Kidney capillary endothelial cell (primary cell): ENCODE measurements at regions not wholly inside any gene's neighbourhood (a gene's known extent, or its start where the extent isn't known, plus 50 kb on each side); places are given as distances from the start of the nearest gene placed in this dataset.
"Not testable (repeated sequence)": the region's sequence is repeated elsewhere in the genome, so short reads cannot be mapped to it uniquely, and the experiment has no call there.

Experiments
- DNase-seq: peaks from one replicate; pipeline ENCODE4 v3.0.0-alpha.2; 2018; ENCODE audit warnings: low spot score

DNA sequence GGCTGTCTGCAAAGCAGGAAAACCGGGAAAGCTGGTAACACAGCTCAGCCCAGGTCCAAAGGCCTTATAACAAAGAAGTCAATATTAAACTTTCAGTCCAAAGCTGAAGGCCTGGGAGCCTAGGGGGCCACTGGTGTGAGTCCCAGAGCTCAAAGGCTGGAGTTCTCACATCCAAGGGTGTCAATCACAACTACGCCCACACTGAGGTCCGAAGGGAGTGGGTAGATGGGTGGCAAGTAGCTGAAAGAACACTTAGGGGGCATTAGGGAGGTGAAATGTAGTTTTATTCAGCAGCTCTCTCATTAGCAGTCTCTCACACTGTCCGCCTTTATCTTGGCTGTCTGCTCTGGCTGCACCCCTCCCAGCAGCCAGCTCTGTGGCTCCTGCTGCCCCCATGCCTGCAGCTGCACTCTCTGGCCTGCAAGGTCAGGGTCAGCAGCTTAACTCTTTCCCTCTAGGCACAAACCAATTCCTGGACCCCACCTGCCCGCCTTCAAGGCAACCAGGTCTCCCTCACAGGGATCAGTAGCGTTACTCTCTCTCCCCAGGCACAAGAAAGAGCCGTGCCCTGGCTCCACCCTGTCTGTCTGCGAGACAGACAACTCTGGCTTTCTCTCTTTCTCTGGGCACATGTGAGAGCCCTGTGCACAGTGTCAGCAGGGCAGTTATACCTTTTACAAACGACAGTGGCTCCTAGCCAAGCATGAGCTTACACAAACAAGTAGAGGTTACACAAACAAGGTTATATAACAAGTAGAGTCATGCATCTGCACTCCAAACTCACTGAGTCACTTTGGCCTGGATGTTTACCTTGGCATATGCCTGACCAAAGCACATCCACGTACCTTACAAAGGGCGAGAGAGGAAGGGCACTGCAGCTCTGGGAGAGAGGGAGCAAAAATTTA lies 249.4 kb upstream of the PCDH20 start:
- DNase-seq, result no peak

- no peak for DNase-seq
These were observed 238.8 kb upstream of the PCDH20 start for GRCh38 chr13:61654481-61654880.

DNA sequence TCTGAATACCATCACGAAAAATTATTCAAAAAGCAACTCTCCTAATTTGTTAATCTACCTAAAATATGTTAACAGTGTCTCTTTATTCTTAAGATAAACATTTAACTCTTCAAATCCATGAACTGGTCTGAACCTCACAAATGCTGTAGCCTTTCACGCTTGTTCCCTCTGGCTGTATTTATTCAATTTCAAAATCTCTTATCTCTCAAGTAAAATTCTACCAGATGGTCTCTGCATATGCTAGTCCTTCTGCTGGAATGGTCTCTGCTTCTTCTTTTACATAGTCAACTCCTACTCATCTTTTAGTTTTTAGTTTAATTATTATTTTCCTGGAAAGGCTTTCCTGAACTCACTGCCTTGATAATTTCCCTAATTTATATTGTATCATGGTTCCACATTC lies 232.9 kb upstream of the PCDH20 start:
- DNase-seq, result no peak

GRCh38 chr13:61612192-61612591 lies 196.5 kb upstream of the PCDH20 start:
- no peak for DNase-seq

DNA sequence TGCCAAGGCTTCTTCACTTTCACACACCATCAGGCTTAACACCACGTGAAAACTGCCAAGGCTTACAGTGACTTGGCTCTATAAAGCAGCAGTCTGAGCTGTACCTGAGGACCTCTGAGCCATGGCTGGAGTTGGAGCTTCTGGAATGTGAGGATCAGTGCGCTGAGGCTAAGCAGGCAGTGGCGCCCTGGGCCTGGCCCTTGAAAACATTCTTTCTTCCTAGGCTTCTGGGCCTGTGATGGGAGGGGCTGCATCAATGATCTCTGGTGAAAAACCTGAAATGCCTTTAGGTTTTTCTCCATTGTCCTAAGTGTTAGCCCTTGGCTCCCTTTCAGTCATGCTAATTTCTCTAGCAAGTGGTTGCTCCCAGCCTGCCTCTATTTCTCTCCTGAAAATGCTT lies 192.5 kb upstream of the PCDH20 start:
- no peak for DNase-seq

DNA sequence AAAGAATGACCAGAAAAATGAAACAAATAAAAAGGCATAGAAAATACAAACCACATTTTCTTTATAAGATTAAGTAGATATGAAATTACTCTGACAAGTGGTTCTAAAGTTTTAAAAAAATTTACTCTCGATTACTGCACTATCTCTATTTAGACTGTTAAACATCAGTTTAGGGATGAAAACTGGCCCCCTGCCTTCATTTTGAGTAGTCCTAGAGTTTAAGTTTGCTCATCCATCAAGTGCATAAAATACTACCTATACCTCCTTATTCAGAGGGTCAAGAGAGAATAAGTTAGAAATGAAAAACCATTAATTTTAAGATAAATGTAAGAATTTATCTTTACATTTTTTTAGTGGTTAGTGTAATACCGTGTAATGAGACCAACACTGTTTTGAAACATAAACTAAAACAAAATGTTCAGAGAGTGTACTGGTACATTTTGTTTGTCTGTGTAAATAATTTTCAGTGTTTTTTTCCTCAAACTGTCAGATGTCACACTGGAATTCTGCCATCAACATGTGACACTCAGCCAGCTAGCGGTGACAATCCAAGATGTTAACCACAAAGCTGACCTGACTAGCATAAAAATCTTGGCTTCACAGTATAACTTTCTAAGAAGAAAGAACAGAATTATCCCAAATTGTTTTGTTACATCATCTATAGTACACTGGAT lies 184.8 kb upstream of the PCDH20 start:
- no peak for DNase-seq

- no peak for DNase-seq
These were observed 176.8 kb upstream of the PCDH20 start for GRCh38 chr13:61592489-61592888.

GRCh38 chr13:61575973-61576372 lies 160.3 kb upstream of the PCDH20 start:
- no peak for DNase-seq

DNA sequence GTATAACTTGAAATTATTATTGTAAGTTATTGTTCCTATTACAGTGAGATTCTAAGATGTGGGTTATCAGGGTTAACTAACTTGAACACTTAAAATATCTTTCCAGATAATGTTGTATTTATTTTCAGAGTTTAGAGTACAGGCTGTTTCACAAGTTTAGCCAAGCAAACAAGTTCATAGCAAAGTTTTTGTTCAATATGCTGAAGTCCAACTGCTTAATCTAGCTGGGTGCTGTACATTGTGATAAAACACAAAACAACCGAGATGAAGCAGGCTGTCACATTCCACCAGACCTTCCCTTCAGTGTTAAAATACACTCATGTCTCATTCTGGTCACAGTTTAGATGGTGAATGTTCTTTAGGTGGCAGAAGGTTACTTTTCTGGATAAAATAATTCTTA lies 148.0 kb upstream of the PCDH20 start:
- DNase-seq, result no peak

GRCh38 chr13:61546911-61547310 lies 131.3 kb upstream of the PCDH20 start:
- no peak for DNase-seq

- no peak for DNase-seq
These were observed 130.8 kb upstream of the PCDH20 start for GRCh38 chr13:61546413-61546812.

- no peak for DNase-seq
These were observed 120.8 kb upstream of the PCDH20 start for GRCh38 chr13:61536433-61536832.

DNA sequence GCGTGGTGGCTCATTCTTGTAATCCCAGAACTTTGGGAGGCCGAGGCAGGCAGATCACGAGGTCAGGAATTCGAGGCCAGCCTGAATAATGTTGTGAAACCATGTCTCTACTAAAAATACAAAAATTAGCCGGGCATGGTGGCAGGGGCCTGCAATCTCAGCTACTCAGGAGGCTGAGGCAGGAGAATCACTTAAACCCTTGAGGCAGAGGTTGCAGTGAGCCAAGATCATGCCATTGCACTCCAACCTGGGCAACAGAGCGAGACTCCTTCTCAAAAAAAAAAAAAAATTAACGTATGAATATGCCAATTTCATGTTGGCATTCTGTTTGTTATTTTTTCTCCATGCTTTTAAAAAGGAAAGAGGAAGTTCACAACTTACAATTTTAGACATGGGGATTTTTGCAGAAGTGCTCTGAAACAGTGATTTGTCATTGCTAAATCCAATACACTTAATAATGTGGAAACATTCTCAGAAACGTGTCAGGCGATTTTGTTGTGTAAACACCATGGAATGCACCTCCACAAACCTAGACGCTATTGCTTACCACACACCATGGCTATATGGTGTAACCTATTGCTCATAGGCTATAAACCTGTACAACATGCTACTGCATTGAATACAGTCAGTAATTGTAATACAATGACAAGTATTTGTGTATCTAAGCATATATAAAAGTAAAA lies 115.9 kb upstream of the PCDH20 start:
- DNase-seq, result no peak

- not testable (repeated sequence) for DNase-seq
These were observed 103.6 kb upstream of the PCDH20 start for GRCh38 chr13:61519214-61519613.

- no peak for DNase-seq
These were observed 93.3 kb upstream of the PCDH20 start for GRCh38 chr13:61508936-61509335.

- no peak for DNase-seq
These were observed 84.5 kb upstream of the PCDH20 start for GRCh38 chr13:61500176-61500575.

GRCh38 chr13:61495648-61496047 lies 80.0 kb upstream of the PCDH20 start:
- no peak for DNase-seq

DNA sequence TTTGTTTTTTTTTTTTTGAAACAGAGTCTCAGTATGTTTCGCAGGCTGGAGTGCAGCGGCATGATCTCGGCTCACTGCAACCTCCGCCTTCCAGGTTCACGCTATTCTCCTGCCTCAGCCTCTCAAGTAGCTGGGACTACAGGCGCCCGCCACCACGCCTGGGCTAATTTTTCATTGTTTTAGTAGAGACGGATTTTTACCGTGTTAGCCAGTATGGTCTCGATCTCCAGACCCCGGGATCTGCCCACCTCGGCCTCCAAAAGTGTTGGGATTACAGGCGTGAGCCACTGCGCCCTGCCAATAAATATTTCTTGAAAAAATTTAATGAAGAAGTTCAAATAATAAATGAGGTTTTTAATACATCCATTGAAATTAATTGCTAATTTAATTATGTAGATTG lies 77.9 kb upstream of the PCDH20 start:
- not testable (repeated sequence) for DNase-seq

DNA sequence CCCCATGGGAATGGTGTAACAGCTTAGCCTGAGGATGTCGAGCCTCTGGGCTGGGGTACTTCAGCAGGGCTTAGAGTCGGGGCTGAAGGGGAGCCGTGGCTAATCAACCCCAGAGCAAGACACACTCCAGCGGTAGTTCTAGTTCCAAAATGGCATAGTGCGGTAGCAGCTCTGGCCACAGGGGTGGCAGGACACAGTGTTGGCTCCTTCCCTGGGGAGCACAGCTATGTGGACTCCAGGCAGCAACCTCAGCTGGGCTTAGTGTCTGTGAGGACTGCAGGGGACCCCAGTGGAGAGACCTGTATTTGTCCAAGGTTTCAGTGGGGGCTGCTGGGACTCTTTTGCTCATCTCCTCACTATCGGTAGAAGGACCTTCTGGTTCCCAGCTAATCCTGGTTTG lies 70.8 kb upstream of the PCDH20 start:
- DNase-seq, result no peak

DNA sequence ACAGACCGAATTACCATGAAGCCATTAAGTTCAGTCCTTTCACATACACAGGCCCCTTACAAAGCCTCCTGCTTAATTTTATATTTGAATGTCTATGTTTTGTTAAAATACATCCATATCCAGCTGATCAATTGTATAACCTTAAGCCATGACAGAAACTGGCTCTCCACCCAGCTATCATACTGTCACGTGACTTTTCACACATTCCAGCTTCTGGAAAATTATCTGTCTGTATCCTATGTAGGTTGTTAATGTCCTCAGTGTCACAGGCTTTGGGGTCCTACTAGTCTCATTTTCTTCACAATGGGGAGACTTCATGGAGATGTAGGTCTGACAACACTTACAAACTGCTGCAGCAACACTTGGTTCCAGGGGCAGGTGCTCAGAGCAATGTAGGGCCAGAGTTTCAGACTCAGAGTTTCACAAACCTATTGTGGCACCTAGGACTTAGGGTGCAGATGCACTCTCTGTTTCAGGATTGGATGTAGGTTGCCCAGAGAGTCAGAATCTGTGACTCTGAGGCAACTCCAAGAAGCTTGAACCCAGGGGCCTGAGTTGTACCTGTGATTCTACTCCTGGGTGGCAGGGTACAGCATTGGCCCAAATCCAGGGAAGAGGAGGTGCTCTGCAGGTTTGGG lies 69.6 kb upstream of the PCDH20 start:
- no peak for DNase-seq

DNA sequence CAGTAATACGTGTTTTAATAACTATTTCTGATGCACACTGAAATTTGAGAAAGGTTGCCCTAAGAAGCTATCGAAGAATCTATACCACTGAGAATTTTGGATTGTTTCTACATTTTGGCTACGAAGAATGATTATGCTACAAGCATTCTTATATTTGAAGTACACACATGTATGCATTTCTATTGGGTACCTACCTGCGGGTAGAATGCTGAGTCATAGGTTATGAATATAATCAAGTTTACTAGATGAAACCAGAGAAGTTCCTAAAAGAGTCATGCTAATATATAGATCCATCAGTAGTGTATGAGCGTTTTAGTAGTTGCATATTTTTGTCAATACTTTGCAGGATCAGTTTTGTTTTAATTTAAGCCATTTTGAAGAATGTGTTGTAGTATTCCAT lies 62.0 kb upstream of the PCDH20 start:
- DNase-seq, result no peak

- DNase-seq, result no peak
These were observed 55.1 kb upstream of the PCDH20 start for GRCh38 chr13:61470786-61471185.
